RWPE2 (cell line): ENCODE measurements at regions not wholly inside any gene's neighbourhood (a gene's known extent, or its start where the extent isn't known, plus 50 kb on each side); places are given as distances from the start of the nearest gene placed in this dataset.

Experiments used
- ATAC-seq: fragments of 200-7000 bp; cut with Tn5 transposase; 3 replicates; pipeline ENCODE4 v1.9.1; 2021; ENCODE audit warnings: low read depth
- DNase-seq: peaks from one replicate; pipeline ENCODE4 v3.0.0-alpha.2; 2020; ENCODE audit warnings: low spot score
- H3K27ac ChIP-seq: fragments of 450-650 bp; 2 replicates; pipeline ENCODE4 v1.5.1; 2017; ENCODE audit warnings: mild to moderate bottlenecking; ENCODE audit not compliant: poor library complexity, severe bottlenecking
- H3K27me3 ChIP-seq: fragments of 250-450 bp; sonication (Bioruptor Pico); 2 replicates; pipeline ENCODE4 v1.5.1; 2021; ENCODE audit warnings: mild to moderate bottlenecking, moderate library complexity; ENCODE audit not compliant: insufficient read depth, poor library complexity, severe bottlenecking
- H3K36me3 ChIP-seq: fragments of 250-450 bp; sonication (Bioruptor Pico); 2 replicates; pipeline ENCODE4 v1.5.1; 2020; ENCODE audit warnings: low read depth, mild to moderate bottlenecking, moderate library complexity
- H3K4me1 ChIP-seq: fragments of 250-450 bp; sonication (Bioruptor Pico); 2 replicates; pipeline ENCODE4 v1.5.1; 2021; ENCODE audit warnings: mild to moderate bottlenecking, moderate library complexity; ENCODE audit not compliant: insufficient read depth, poor library complexity, severe bottlenecking
- H3K4me3 ChIP-seq: fragments of 250-450 bp; sonication (Bioruptor Pico); 2 replicates; pipeline ENCODE4 v1.5.1; 2021; ENCODE audit warnings: mild to moderate bottlenecking, moderate library complexity; ENCODE audit not compliant: severe bottlenecking
- H3K9me3 ChIP-seq: fragments of 250-450 bp; sonication (Bioruptor Pico); 2 replicates; pipeline ENCODE4 v1.5.1; 2021; ENCODE audit warnings: mild to moderate bottlenecking, moderate library complexity; ENCODE audit not compliant: severe bottlenecking
- CTCF ChIP-seq: fragments of 450-650 bp; IDR thresholded peaks from one replicate; pipeline ENCODE4 v1.5.1; 2017; ENCODE audit warnings: mild to moderate bottlenecking, moderate library complexity; ENCODE audit not compliant: poor library complexity, severe bottlenecking

DNA sequence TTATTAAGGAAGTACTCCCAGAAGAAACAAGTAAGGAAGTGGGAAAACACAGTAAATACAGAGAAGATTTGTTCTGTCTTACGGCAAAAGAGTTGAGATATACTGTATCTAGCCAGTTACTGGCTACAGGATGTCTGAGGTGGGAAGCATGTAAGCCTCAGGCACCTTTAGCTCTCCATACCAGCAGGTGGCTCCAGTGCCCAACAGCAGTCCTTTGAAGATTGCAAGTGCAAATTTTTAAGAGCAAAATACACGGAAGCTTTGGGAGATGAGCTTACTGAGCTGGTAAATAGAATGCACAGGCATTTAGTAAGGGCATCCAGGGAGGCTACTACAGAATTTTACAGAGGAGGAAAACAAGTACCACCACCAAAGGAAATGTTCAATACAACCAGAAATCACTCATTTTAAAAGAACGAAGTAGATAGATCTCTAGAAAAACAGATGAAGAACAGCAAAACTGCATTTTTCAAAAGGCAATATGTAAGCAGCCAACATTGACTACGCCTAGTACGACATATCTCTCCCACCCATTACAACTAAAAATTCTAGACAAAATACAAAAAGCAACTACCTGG, 57.9 kb upstream of the VSTM2B start:
- Histone ChIP-seq H3K27me3 (no peaks in the 10 kb centered on the region), H3K36me3 (no peaks in the 10 kb centered on the region), H3K9me3 (no peaks in the 10 kb centered on the region), H3K4me1 (no peaks in the 10 kb centered on the region), H3K4me3 (no peak overlapping the region), H3K27ac (no peak overlapping the region)
- peak; percentile 48 for TF ChIP-seq CTCF
- ATAC-seq (no peak; the same call in 2 of the 3 replicates), DNase-seq (no peak)

- H3K9me3 ChIP-seq: no peaks in the 10 kb centered on the region
- no peak for TF ChIP-seq CTCF
- no peaks in the 10 kb centered on the region for H3K36me3 ChIP-seq
- ATAC-seq (no peak), DNase-seq (no peak)
- no peak overlapping the region for H3K4me3 ChIP-seq
- no peaks in the 10 kb centered on the region for H3K4me1 ChIP-seq
- H3K27ac ChIP-seq: no peak overlapping the region
- no peaks in the 10 kb centered on the region for H3K27me3 ChIP-seq
Measured at GRCh38 chr19:29475469-29475868, 50.3 kb upstream of the VSTM2B start.
